HEK293 (cell line): ENCODE measurements at regions not wholly inside any gene's neighbourhood (a gene's known extent, or its start where the extent isn't known, plus 50 kb on each side); places are given as distances from the start of the nearest gene placed in this dataset.

Source experiments
- CTCF ChIA-PET: fragments of 350-600 bp; formaldehyde crosslinking; extraction: SDS; loops from one replicate; lab custom pipeline; 2021; ENCODE audit warnings: antibody characterized with exemption; lab: Yijun Ruan, JAX
- POLR2A ChIA-PET: fragments of 300-600 bp; formaldehyde crosslinking; extraction: SDS; loops from one replicate; lab custom pipeline; 2020; ENCODE audit warnings: antibody characterized with exemption, inconsistent platforms; lab: Yijun Ruan, JAX
- H3K27ac ChIP-seq: fragments of 200-500 bp; sonication (Bioruptor generic); 2 replicates; pipeline ENCODE4 v1.5.1; 2014; ENCODE audit warnings: low read depth, low read length, control low read depth, inconsistent platforms; ENCODE audit errors: extremely low read depth
- H3K36me3 ChIP-seq, 2 experiments: fragments of 200-500 bp in 1 of 2; sonication (Bioruptor generic) in 1 of 2; 1 replicate in 1 of 2; 2 replicates in 1 of 2; pipeline ENCODE4 v1.5.1; 2014 to 2017; ENCODE audit warnings: inconsistent platforms in 2 of 2, low read length in 2 of 2; ENCODE audit not compliant: control insufficient read depth in 2 of 2, insufficient read depth in 1 of 2
- H3K4me1 ChIP-seq: fragments of 200-500 bp; sonication (Bioruptor generic); 2 replicates; pipeline ENCODE4 v1.5.1; 2014; ENCODE audit warnings: mild to moderate bottlenecking, low read length, inconsistent platforms; ENCODE audit not compliant: control insufficient read depth, insufficient read depth
- H3K4me3 ChIP-seq: 2 replicates; pipeline ENCODE4 v1.5.1; 2011; ENCODE audit warnings: low read depth, mild to moderate bottlenecking, control low read depth, low read length, moderate library complexity
- H3K9me3 ChIP-seq: fragments of 200-500 bp; sonication (Bioruptor generic); 2 replicates; pipeline ENCODE4 v1.5.1; 2014; ENCODE audit warnings: low read depth, low read length, inconsistent platforms; ENCODE audit not compliant: control insufficient read depth, insufficient read depth
- AEBP2 ChIP-seq: fragments of 450-650 bp; formaldehyde crosslinking; IDR thresholded peaks from 2 replicates; pipeline ENCODE4 v1.5.1; 2016; ENCODE audit warnings: missing biosample characterization, missing genetic modification characterization, borderline replicate concordance
- GLI2 ChIP-seq: fragments of 450-650 bp; formaldehyde crosslinking; IDR thresholded peaks from 2 replicates; pipeline ENCODE4; 2017; ENCODE audit warnings: missing biosample characterization, missing genetic modification characterization, low read depth, borderline replicate concordance
- GLIS1 ChIP-seq: fragments of 450-650 bp; formaldehyde crosslinking; IDR thresholded peaks from 2 replicates; pipeline ENCODE4 v1.5.1; 2016; ENCODE audit warnings: missing biosample characterization, missing genetic modification characterization
- GLIS2 ChIP-seq: fragments of 450-650 bp; formaldehyde crosslinking; IDR thresholded peaks from 2 replicates; pipeline ENCODE4 v1.5.1; 2016; ENCODE audit warnings: missing biosample characterization, missing genetic modification characterization
- KLF10 ChIP-seq: fragments of 450-650 bp; IDR thresholded peaks from 2 replicates; pipeline ENCODE4 v1.5.1; 2018; ENCODE audit warnings: missing biosample characterization, mild to moderate bottlenecking, missing genetic modification characterization
- OSR2 ChIP-seq: fragments of 450-650 bp; formaldehyde crosslinking; IDR thresholded peaks from 2 replicates; pipeline ENCODE4 v1.5.1; 2016; ENCODE audit warnings: missing biosample characterization, missing genetic modification characterization
- REST ChIP-seq: fragments of 450-650 bp; formaldehyde crosslinking; IDR thresholded peaks from 2 replicates; pipeline ENCODE4 v1.5.1; 2016; ENCODE audit warnings: missing biosample characterization, missing genetic modification characterization
- SCRT2 ChIP-seq: fragments of 450-650 bp; formaldehyde crosslinking; IDR thresholded peaks from 2 replicates; pipeline ENCODE4 v1.5.1; 2016; ENCODE audit warnings: missing biosample characterization, missing genetic modification characterization
- ZNF114 ChIP-seq: fragments of 450-650 bp; formaldehyde crosslinking; IDR thresholded peaks from 2 replicates; pipeline ENCODE4 v1.5.0; 2017; ENCODE audit warnings: missing biosample characterization, missing genetic modification characterization
- ZNF174 ChIP-seq: fragments of 450-650 bp; formaldehyde crosslinking; IDR thresholded peaks from 2 replicates; pipeline ENCODE4 v1.5.0; 2017; ENCODE audit warnings: missing biosample characterization, mild to moderate bottlenecking, missing genetic modification characterization
- ZNF184 ChIP-seq: fragments of 450-650 bp; IDR thresholded peaks from 2 replicates; pipeline ENCODE4 v1.5.1; 2018; ENCODE audit warnings: missing biosample characterization, mild to moderate bottlenecking, missing genetic modification characterization
- ZNF19 ChIP-seq: fragments of 450-650 bp; formaldehyde crosslinking; IDR thresholded peaks from 2 replicates; pipeline ENCODE4; 2016; ENCODE audit warnings: missing biosample characterization, missing genetic modification characterization, low read depth
- ZNF274 ChIP-seq, 2 experiments: fragments of 200-500 bp in 1 of 2; fragments of 450-650 bp in 1 of 2; sonication (Bioruptor generic) in 1 of 2; formaldehyde crosslinking in 1 of 2; IDR thresholded peaks; 2 replicates each; pipeline versions ENCODE4 v1.5.1 to v1.6.1; 2014 to 2016; ENCODE audit warnings: borderline replicate concordance in 1 of 2, inconsistent platforms in 1 of 2, low read length in 1 of 2, missing biosample characterization in 1 of 2, missing genetic modification characterization in 1 of 2
- ZNF292 ChIP-seq: fragments of 450-650 bp; formaldehyde crosslinking; IDR thresholded peaks from 2 replicates; pipeline ENCODE4 v1.5.1; 2016; ENCODE audit warnings: low read depth, missing biosample characterization, missing genetic modification characterization, borderline replicate concordance
- ZNF341 ChIP-seq: fragments of 450-650 bp; formaldehyde crosslinking; IDR thresholded peaks from 2 replicates; pipeline ENCODE4; 2016; ENCODE audit warnings: low read depth, missing biosample characterization, missing genetic modification characterization
- ZNF366 ChIP-seq: fragments of 450-650 bp; formaldehyde crosslinking; conservative IDR thresholded peaks from 2 replicates; pipeline ENCODE4 v1.5.1; 2016; ENCODE audit warnings: missing biosample characterization, missing genetic modification characterization
- ZNF521 ChIP-seq: fragments of 450-650 bp; formaldehyde crosslinking; IDR thresholded peaks from 2 replicates; pipeline ENCODE4 v1.5.1; 2017; ENCODE audit warnings: missing biosample characterization, mild to moderate bottlenecking, missing genetic modification characterization
- ZNF561 ChIP-seq: fragments of 450-650 bp; IDR thresholded peaks from 2 replicates; pipeline ENCODE4 v1.5.1; 2018; ENCODE audit warnings: missing biosample characterization, missing genetic modification characterization, borderline replicate concordance
- ZNF571 ChIP-seq: fragments of 450-650 bp; formaldehyde crosslinking; IDR thresholded peaks from 2 replicates; pipeline ENCODE4 v1.5.0; 2017; ENCODE audit warnings: missing biosample characterization, missing genetic modification characterization
- ZNF580 ChIP-seq: fragments of 450-650 bp; formaldehyde crosslinking; IDR thresholded peaks from 2 replicates; pipeline ENCODE4 v1.5.1; 2016; ENCODE audit warnings: missing biosample characterization, missing genetic modification characterization
- ZNF707 ChIP-seq: fragments of 450-650 bp; formaldehyde crosslinking; IDR thresholded peaks from 2 replicates; pipeline ENCODE4 v1.5.1; 2016; ENCODE audit warnings: missing biosample characterization, missing genetic modification characterization
- ZNF76 ChIP-seq: fragments of 450-650 bp; formaldehyde crosslinking; IDR thresholded peaks from 2 replicates; pipeline ENCODE4; 2016; ENCODE audit warnings: low read depth, missing biosample characterization, missing genetic modification characterization, borderline replicate concordance

- no peak for TF ChIP-seq ZNF19 (tag by site-specific recombination)
- TF ChIP-seq ZNF274 (IDR thresholded peaks at IDR 0.05; ENCODE audit: low read length): no peak
- no peak for TF ChIP-seq ZNF274 (tag by site-specific recombination; IDR thresholded peaks at IDR 0.05; ENCODE audit: borderline replicate concordance)
- TF ChIP-seq SCRT2 (tag by site-specific recombination): 0 out of 2 replicates have a peak, but pooled peaks have one; percentile 0
- TF ChIP-seq ZNF571: no peak
- TF ChIP-seq ZNF707 (tag by site-specific recombination): no peak
- no peak for TF ChIP-seq OSR2 (tag by site-specific recombination)
- TF ChIP-seq ZNF292: no peak
- Histone ChIP-seq H3K9me3 (no peaks in the 10 kb centered on the region), H3K36me3 (no peaks in the 10 kb centered on the region), H3K4me1 (no peaks in the 10 kb centered on the region), H3K27ac (no peak overlapping the region), H3K4me3 (no peak overlapping the region)
- CTCF ChIA-PET: interaction anchor here (0.7 kb wide), 1 partner anchor 81 kb away, joined by 3 read pairs; no protein-coding TSS in a partner anchor
- POLR2A ChIA-PET: no interaction called here
Measured at GRCh38 chr2:58708565-58708964, 467.4 kb upstream of the FANCL start.

DNA sequence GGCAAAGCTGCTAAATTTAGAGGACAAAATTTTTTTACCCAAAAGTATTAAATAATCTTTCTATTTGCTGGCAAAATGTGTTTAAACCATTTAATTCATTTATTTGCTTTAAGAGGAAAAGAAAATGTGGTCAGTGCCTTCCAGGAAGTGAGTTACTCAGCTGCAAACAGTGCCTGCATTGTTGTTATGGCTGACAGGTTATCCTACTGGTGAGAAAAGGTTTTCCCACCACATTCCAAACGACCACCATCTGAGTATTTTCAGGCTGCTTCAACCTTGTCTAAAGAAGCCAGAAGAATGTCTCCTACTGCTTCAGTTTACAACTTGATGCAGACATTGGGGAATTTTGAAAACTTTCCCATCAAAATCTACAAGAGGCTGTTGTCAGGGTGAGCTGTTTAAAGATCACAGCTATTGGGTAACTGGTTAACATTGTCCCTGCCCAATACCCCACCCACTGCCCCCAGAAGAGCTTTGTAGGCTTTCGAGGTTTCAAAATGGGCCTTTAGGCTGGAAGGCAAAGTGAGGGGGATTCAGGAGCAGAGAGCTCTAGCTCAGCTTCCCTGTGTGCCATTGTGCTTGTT, 461.3 kb upstream of the FANCL start:
- POLR2A ChIA-PET: no interaction called here
- no peak overlapping the region for H3K4me3 ChIP-seq
- no peaks in the 10 kb centered on the region for H3K4me1 ChIP-seq
- TF ChIP-seq AEBP2: no peak
- TF ChIP-seq GLIS2 (tag by site-specific recombination): no peak
- no peak for TF ChIP-seq ZNF341 (tag by site-specific recombination)
- no peak for TF ChIP-seq ZNF174 (tag by site-specific recombination)
- TF ChIP-seq GLIS1 (tag by site-specific recombination): no peak
- no peak for TF ChIP-seq ZNF580
- no peak for TF ChIP-seq ZNF114
- no peak for TF ChIP-seq ZNF76 (tag by site-specific recombination)
- TF ChIP-seq ZNF366 (tag by site-specific recombination): no peak
- TF ChIP-seq ZNF184 (tag by site-specific recombination): no peak
- no peak for TF ChIP-seq GLI2 (tag by site-specific recombination)
- no peak for TF ChIP-seq ZNF561 (tag by site-specific recombination)
- no peak for TF ChIP-seq REST
- TF ChIP-seq KLF10 (tag by site-specific recombination): no peak
- no peak for TF ChIP-seq ZNF521 (tag by site-specific recombination)
- TF ChIP-seq, all 188 proteins: peak for 0
- CTCF ChIA-PET: interaction anchor here (1.1 kb wide), 1 partner anchor 22 kb away, joined by 3 read pairs; no protein-coding TSS in a partner anchor
- Histone ChIP-seq H3K9me3 (no peaks in the 10 kb centered on the region), H3K36me3 (no peaks in the 10 kb centered on the region), H3K27ac (no peak overlapping the region)
